Keratinocyte (primary cell): ENCODE measurements at regions not wholly inside any gene's neighbourhood (a gene's known extent, or its start where the extent isn't known, plus 50 kb on each side); places are given as distances from the start of the nearest gene placed in this dataset.

Experiments
- DNase-seq: peaks from one replicate; pipeline ENCODE4 v3.0.0-alpha.2; 2011; ENCODE audit warnings: low read depth, missing footprints, low spot score
- FAIRE-seq: peaks from 2 replicates; lab custom pipeline; 2011; peaks lifted over from hg19 to GRCh38; lab: Jason Lieb, UNC
- H2AFZ ChIP-seq: 2 replicates; pipeline ENCODE4 v1.6.0; 2012; ENCODE audit warnings: low read length, control low read depth, inconsistent platforms; ENCODE audit not compliant: control insufficient read depth
- H3K27ac ChIP-seq: 2 replicates; pipeline ENCODE4 v1.5.1; 2011; ENCODE audit warnings: low read length; ENCODE audit not compliant: control insufficient read depth, insufficient read depth
- H3K27me3 ChIP-seq: 3 replicates; pipeline ENCODE4 v1.6.0; 2011; ENCODE audit warnings: low read length; ENCODE audit not compliant: control insufficient read depth, insufficient read depth; ENCODE audit errors: extremely low read depth
- H3K36me3 ChIP-seq, 2 experiments: 2 replicates in 1 of 2; 3 replicates in 1 of 2; pipeline ENCODE4 v1.5.1; 2011; ENCODE audit warnings: low read length in 2 of 2, mild to moderate bottlenecking in 1 of 2; ENCODE audit not compliant: control insufficient read depth in 2 of 2, insufficient read depth in 2 of 2; ENCODE audit errors: extremely low read depth in 1 of 2
- H3K4me1 ChIP-seq: 3 replicates; pipeline ENCODE4 v1.5.1; 2011; ENCODE audit warnings: low read length; ENCODE audit not compliant: control insufficient read depth, insufficient read depth; ENCODE audit errors: extremely low read depth
- H3K4me2 ChIP-seq: 3 replicates; pipeline ENCODE4 v1.6.0; 2011; ENCODE audit warnings: low read depth, low read length; ENCODE audit not compliant: control insufficient read depth, insufficient read depth; ENCODE audit errors: extremely low read depth
- H3K4me3 ChIP-seq, 3 experiments: fragments of 200-600 bp in 1 of 3; sonication (generic) in 1 of 3; 2 replicates in 2 of 3; 3 replicates in 1 of 3; pipeline ENCODE4 v1.5.1; 2011 to 2016; ENCODE audit warnings: low read length in 3 of 3, mild to moderate bottlenecking in 3 of 3, control low read depth in 2 of 3, inconsistent platforms in 1 of 3, low read depth in 1 of 3, mixed read lengths in 1 of 3, mixed run types in 1 of 3, moderate library complexity in 1 of 3; ENCODE audit not compliant: control insufficient read depth in 2 of 3, insufficient read depth in 2 of 3; ENCODE audit errors: extremely low read depth in 1 of 3
- H3K79me2 ChIP-seq: 2 replicates; pipeline ENCODE4 v1.6.0; 2012; ENCODE audit warnings: low read length; ENCODE audit not compliant: control insufficient read depth, insufficient read depth
- H3K9ac ChIP-seq: 3 replicates; pipeline ENCODE4 v1.6.0; 2011; ENCODE audit warnings: low read length; ENCODE audit not compliant: control insufficient read depth, insufficient read depth; ENCODE audit errors: extremely low read depth
- H3K9me1 ChIP-seq: 3 replicates; pipeline ENCODE4 v1.6.0; 2011; ENCODE audit warnings: low read length; ENCODE audit not compliant: control insufficient read depth, insufficient read depth; ENCODE audit errors: extremely low read depth
- H3K9me3 ChIP-seq: 2 replicates; pipeline ENCODE4 v1.5.1; 2012; ENCODE audit warnings: low read depth, low read length; ENCODE audit not compliant: control insufficient read depth
- H4K20me1 ChIP-seq: 3 replicates; pipeline ENCODE4 v1.6.0; 2011; ENCODE audit warnings: low read length; ENCODE audit not compliant: control insufficient read depth, insufficient read depth; ENCODE audit errors: extremely low read depth
- EZH2 ChIP-seq: IDR thresholded peaks from one replicate; pipeline ENCODE4 v1.6.1; 2012; ENCODE audit warnings: inconsistent platforms, mild to moderate bottlenecking, low read length, moderate library complexity
- dilution Hi-C: fragments of 300-500 bp; cut with MboI; formaldehyde crosslinking; loops from one replicate; pipeline ENCODE4 v1.7.0; 2020; ENCODE audit warnings: low sequenced_read_pairs; ENCODE audit not compliant: extremely low pct_ligation_motif_present
- TF ChIP-seq, protein P1 (sequence below), 3 experiments: IDR thresholded peaks in 1 of 3; conservative IDR thresholded peaks in 1 of 3; optimal IDR thresholded peaks in 1 of 3; 2 replicates in 2 of 3; 3 replicates in 1 of 3; pipeline versions ENCODE3 to v1.5.1; 2011; ENCODE audit warnings: low read length in 3 of 3, mild to moderate bottlenecking in 3 of 3, moderate library complexity in 2 of 3, control low read depth in 1 of 3, inconsistent platforms in 1 of 3; ENCODE audit not compliant: insufficient read depth in 2 of 3; ENCODE audit errors: extremely low read depth in 1 of 3

DNA sequence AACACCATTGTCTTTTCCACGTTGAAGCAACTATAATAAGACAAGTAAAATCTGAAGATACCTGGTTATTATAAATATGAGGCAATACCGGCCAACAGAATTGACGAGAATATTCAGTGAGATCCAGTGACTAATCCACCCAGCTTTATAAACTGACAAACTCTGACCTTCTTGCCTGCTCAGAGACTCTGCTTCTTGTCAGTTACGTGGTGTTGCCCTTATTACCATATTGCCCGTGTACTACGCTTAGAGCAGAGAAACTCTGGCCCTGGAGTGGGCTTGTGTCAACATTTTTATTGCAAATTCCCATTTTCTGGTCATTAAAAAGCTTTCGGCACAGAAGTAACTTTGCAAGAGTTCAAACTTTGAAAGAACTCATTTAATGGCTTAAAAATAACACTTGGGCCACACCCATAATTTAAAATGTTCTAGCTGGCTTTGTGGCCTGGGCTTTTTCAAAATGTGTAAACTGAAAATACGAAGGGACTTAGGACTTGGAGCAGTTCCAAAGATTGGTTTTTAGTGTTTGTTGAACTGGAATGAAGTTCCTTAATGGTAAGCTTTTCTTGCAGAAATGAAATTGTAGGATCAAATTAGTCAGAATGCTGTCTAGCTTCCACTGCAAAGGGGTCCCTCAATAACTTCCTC lies 266.2 kb downstream of the LMO4 start:
- Histone ChIP-seq H3K36me3 (no peaks in the 10 kb centered on the region), H3K27ac (no peak overlapping the region), H3K9ac (no peak overlapping the region), H4K20me1 (no peaks in the 10 kb centered on the region), H3K27me3 (no peaks in the 10 kb centered on the region), H3K4me1 (no peaks in the 10 kb centered on the region), H3K4me3 (no peak overlapping the region), H3K9me3 (no peaks in the 10 kb centered on the region), H3K4me2 (no peak overlapping the region), H3K9me1 (no peaks in the 10 kb centered on the region), H2AFZ (no peak overlapping the region), H3K79me2 (no peaks in the 10 kb centered on the region)
- TF ChIP-seq EZH2 = no peak
- TF ChIP-seq, protein P1, sequence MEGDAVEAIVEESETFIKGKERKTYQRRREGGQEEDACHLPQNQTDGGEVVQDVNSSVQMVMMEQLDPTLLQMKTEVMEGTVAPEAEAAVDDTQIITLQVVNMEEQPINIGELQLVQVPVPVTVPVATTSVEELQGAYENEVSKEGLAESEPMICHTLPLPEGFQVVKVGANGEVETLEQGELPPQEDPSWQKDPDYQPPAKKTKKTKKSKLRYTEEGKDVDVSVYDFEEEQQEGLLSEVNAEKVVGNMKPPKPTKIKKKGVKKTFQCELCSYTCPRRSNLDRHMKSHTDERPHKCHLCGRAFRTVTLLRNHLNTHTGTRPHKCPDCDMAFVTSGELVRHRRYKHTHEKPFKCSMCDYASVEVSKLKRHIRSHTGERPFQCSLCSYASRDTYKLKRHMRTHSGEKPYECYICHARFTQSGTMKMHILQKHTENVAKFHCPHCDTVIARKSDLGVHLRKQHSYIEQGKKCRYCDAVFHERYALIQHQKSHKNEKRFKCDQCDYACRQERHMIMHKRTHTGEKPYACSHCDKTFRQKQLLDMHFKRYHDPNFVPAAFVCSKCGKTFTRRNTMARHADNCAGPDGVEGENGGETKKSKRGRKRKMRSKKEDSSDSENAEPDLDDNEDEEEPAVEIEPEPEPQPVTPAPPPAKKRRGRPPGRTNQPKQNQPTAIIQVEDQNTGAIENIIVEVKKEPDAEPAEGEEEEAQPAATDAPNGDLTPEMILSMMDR (optimal IDR thresholded peaks at IDR 0.05 in 1 of 3, IDR thresholded peaks at IDR 0.05 in 1 of 3, conservative IDR thresholded peaks at IDR 0.05 in 1 of 3; ENCODE audit: extremely low read depth in 1 of 3, insufficient read depth in 2 of 3, low read length in 3 of 3) = no peak
- DNase-seq = no peak
- FAIRE-seq = no peak
- dilution Hi-C loops = no loop called here

DNA sequence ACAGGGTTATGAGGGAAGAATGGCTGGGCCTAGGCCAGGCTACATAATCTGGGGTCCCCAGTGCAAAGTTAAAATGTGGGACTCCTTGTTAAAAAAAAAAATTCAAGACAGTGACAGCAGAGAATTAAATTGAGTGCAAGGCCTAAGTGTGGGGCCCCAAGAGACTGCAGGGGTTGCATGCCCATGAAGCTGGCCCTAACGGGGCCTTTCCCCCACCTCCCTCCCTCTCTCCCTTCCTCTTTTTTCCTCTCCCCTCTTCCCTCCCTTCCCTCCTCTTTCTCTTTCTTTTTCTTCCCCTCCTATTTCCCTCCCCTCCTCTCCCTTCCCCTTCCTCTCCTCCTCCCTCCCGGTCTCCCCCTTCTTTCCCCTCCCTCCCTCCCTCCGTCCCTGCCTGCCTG lies 266.7 kb downstream of the LMO4 start:
- Histone ChIP-seq H3K79me2 (no peaks in the 10 kb centered on the region), H3K36me3 (no peaks in the 10 kb centered on the region), H3K27me3 (no peaks in the 10 kb centered on the region), H3K4me3 (no peak overlapping the region), H3K9me1 (no peaks in the 10 kb centered on the region), H3K4me2 (no peak overlapping the region), H3K9ac (no peak overlapping the region), H3K4me1 (no peaks in the 10 kb centered on the region), H3K27ac (no peak overlapping the region), H3K9me3 (no peaks in the 10 kb centered on the region), H2AFZ (no peak overlapping the region), H4K20me1 (no peaks in the 10 kb centered on the region)
- FAIRE-seq = no peak
- no peak for TF ChIP-seq EZH2
- TF ChIP-seq, protein P1 (optimal IDR thresholded peaks at IDR 0.05 in 1 of 3, IDR thresholded peaks at IDR 0.05 in 1 of 3, conservative IDR thresholded peaks at IDR 0.05 in 1 of 3; ENCODE audit: extremely low read depth in 1 of 3, insufficient read depth in 2 of 3, low read length in 3 of 3) = no peak
- no peak for DNase-seq
- dilution Hi-C loops = no loop called here
